Activated naive CD4-positive, alpha-beta T cell treated with anti-CD3 and anti-CD28 coated beads, Interleukin-2, amount 10 ng/mL, durations not matched to agents 7 days and 5 days (primary cell): ENCODE measurements at regions not wholly inside any gene's neighbourhood (a gene's known extent, or its start where the extent isn't known, plus 50 kb on each side); places are given as distances from the start of the nearest gene placed in this dataset.
"Not testable (repeated sequence)": the region's sequence is repeated elsewhere in the genome, so short reads cannot be mapped to it uniquely, and the experiment has no call there.

Experiments used
- CTCF ChIA-PET: fragments of 350-600 bp; sonication (Branson Sonifier 250); formaldehyde crosslinking; loops from one replicate; lab custom pipeline; 2021; ENCODE audit warnings: antibody characterized with exemption; lab: Charles Lee
- DNase-seq: peaks from one replicate; pipeline ENCODE4 v3.0.0-alpha.2; 2020
- H3K27ac Mint-ChIP-seq: one replicate; pipeline ENCODE4 v1.8.0; 2021; ENCODE audit warnings: mild to moderate bottlenecking, moderate library complexity, mixed read lengths
- H3K27me3 Mint-ChIP-seq: one replicate; pipeline ENCODE4 v1.8.0; 2021; ENCODE audit warnings: mild to moderate bottlenecking, mixed read lengths
- H3K36me3 Mint-ChIP-seq: one replicate; pipeline ENCODE4 v1.8.0; 2021; ENCODE audit warnings: mixed read lengths
- H3K4me1 Mint-ChIP-seq: one replicate; pipeline ENCODE4 v1.8.0; 2021; ENCODE audit warnings: mixed read lengths
- H3K4me3 Mint-ChIP-seq: one replicate; pipeline ENCODE4 v1.8.0; 2021; ENCODE audit warnings: mild to moderate bottlenecking, moderate library complexity, mixed read lengths
- H3K9me3 Mint-ChIP-seq: one replicate; pipeline ENCODE4 v1.8.0; 2021; ENCODE audit warnings: mixed read lengths

DNA sequence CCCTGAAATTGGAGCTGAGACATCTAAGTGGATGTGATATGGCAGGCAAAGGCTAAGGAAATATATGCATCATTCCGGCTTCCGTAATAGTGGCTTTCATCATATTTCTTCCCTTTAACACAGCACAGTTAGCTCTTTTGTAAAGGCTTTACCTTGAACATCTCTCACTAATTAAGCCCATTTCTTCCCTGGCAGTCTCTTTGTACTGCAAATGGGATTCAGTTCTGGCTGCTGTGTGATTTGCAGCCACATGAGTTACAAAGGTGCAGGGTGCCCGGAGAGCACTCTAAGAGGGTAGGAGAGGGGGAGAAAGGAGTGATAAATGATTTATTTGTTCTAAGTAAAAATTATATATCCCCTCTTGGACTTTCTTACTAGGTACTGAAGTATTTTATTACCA, 232.1 kb upstream of the CCDC196 start:
- H3K27me3 Mint-ChIP-seq: no peaks in the 10 kb centered on the region
- no peak overlapping the region for H3K4me3 Mint-ChIP-seq
- no peaks in the 10 kb centered on the region for H3K36me3 Mint-ChIP-seq
- no peak overlapping the region for H3K27ac Mint-ChIP-seq
- no peaks in the 10 kb centered on the region for H3K9me3 Mint-ChIP-seq
- no peaks in the 10 kb centered on the region for H3K4me1 Mint-ChIP-seq
- no peak for DNase-seq
- CTCF ChIA-PET: no interaction called here

DNA sequence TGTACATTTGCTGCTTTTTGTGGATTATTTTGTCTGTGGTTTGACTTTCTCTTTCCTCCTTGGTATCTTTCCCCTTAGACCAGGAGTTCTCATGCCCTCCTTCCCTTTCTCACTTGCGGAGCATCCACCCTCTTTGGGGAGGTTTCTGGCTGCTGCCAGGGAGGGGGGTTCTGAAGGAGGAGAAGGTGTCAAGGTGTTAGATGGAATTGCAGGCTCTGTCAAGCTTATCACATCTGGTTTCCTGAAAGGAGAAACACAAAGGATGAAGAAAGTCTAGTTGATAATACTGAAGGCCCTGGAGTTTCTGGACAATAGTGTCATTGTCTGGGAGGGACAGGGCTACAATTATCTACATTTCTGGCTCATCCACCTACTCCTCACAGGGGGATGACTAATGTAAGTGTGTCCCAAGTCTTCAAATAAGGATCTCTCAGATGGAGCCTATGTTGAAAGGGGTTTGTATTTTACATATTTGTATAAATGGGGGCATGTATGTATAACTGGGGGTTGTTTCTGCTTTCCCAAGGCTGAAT, 217.3 kb upstream of the CCDC196 start:
- no peak overlapping the region for H3K4me3 Mint-ChIP-seq
- CTCF ChIA-PET: no interaction called here
- no peaks in the 10 kb centered on the region for H3K9me3 Mint-ChIP-seq
- H3K36me3 Mint-ChIP-seq: no peaks in the 10 kb centered on the region
- no peaks in the 10 kb centered on the region for H3K27me3 Mint-ChIP-seq
- H3K27ac Mint-ChIP-seq: no peak overlapping the region
- no peak for DNase-seq
- H3K4me1 Mint-ChIP-seq: no peaks in the 10 kb centered on the region

DNA sequence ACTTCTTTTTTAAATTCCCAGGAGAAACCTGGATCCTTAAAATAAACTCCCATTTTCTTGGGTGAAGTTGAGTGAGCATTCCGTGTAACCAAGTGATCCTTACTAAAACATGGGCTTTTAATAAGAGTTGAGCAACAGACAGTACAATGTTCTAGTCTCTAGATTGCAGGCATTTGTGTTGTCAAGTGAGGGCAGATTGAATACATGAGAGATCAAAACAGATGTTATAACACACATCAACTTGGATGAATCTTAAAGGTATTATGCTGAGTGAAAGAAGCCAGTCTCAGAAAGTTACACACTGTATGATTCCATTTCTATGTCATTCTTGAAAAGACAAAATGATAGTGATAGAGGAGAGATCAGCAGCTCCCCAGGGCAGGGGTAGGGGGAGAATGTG, 213.9 kb upstream of the CCDC196 start:
- Mint-ChIP-seq H3K27ac (no peak overlapping the region), H3K4me1 (no peaks in the 10 kb centered on the region), H3K36me3 (no peaks in the 10 kb centered on the region), H3K4me3 (no peak overlapping the region), H3K9me3 (no peaks in the 10 kb centered on the region), H3K27me3 (no peaks in the 10 kb centered on the region)
- CTCF ChIA-PET: no interaction called here
- no peak for DNase-seq

DNA sequence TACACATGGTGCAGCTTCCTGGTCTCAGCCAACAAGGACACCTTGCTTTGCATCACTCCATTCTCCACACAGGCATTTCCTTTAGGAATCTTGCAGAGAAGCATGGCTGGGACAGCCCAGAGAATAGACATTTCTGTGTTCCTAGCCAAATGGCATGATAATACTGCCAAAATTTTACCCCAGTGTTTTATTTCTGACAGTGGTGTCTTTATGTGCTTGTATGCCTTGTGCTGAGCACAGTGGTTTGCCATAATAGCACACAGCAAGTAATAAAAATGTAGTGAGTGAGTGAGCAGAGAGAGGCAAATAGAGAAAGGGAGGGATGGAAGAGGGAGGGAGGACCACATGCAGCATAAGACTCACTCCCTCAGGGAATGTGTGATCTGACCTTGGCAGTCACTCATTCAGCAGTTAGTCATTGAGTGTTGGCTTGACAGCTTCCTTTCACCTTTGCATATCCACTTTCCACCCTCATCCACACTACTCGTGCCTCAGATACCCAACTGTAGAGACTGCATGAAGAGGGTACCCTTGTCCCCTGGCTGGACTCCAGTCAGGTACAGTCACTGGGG, 212.8 kb upstream of the CCDC196 start:
- Mint-ChIP-seq H3K9me3 (peaks cover 2% of the 10 kb centered on the region), H3K27me3 (no peaks in the 10 kb centered on the region), H3K4me1 (no peaks in the 10 kb centered on the region), H3K27ac (no peak overlapping the region), H3K36me3 (no peaks in the 10 kb centered on the region), H3K4me3 (no peak overlapping the region)
- no peak for DNase-seq
- CTCF ChIA-PET: no interaction called here

DNA sequence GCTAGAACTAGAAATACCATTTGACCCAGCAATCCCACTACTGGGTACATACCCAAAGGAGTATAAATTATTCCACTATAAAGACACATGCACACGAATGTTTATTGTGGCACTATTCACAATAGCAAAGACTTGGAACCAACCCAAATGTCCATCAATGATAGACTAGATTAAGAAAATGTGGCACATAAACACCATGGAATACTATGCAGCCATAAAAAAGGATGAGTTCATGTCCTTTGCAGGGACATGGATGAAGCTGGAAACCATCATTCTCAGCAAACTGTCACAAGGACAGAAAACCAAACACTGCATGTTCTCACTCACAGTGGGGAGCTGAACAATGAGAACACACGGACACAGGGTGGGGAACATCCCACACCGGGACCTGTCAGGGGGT, 207.8 kb upstream of the CCDC196 start:
- H3K4me1 Mint-ChIP-seq, H3K9me3 Mint-ChIP-seq: not testable (repeated sequence)

DNA sequence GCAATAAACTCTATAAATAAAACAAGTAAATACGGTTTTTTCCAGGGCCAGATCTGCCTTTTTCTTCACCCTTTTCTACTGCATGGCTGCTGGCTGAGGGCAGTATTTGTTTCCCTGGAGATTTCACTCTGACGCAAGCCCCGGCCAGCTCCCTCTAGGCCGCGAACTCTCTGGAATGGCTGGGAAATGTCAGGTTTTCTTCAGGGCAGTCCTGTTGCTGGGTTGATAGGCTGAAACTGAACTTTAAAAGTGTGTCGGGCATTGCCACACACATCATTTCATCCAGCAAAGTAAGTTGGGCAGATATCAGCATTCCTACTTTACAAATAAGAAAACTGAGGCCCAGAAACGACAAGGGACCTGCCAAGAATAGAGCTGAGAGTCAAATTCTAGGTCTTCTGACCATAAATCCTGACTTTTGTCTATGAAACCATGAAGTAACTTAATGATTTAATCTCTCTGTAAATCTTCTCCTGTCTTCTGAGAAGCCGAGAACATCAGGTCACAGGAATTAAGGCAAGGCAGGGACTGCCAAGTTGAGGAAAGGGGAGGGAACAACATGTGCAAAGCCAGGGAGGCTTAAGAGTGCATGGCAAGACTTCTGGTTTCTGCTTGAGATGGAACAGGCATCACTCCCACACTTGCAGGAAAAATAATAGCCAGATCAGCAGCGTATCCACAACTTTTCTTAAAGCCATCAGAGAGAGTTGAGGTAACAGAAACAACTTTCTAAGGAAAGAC, 205.0 kb upstream of the CCDC196 start:
- no peak for DNase-seq
- Mint-ChIP-seq H3K9me3 (peaks cover 7% of the 10 kb centered on the region), H3K36me3 (no peaks in the 10 kb centered on the region), H3K27me3 (no peaks in the 10 kb centered on the region), H3K27ac (no peak overlapping the region), H3K4me1 (no peaks in the 10 kb centered on the region), H3K4me3 (no peak overlapping the region)
- CTCF ChIA-PET: no interaction called here

More for the DNA sequence above, 207.8 kb upstream of the CCDC196 start:
- DNase-seq, H3K27me3 Mint-ChIP-seq, CTCF ChIA-PET, H3K36me3 Mint-ChIP-seq, H3K4me3 Mint-ChIP-seq, H3K27ac Mint-ChIP-seq: not testable (repeated sequence)

DNA sequence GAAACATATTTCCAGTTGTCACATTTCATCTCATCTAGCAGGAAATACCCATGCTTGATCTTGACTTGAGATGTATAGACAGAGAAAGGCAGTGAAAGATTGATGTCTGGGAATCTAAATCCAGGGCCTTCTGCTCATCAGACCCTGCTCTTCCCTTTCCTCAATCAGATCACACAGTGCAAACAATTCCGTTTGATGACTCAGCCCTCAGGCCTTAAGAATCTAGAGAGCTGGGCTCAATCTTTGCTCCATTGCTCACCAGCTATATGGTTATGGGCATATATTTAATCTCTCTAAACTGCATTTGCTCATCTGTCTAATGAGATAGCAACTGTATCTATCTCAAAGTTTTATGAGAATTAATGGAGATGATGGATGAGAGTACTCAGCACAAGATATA, 201.8 kb upstream of the CCDC196 start:
- no peak overlapping the region for H3K4me3 Mint-ChIP-seq
- no peaks in the 10 kb centered on the region for H3K36me3 Mint-ChIP-seq
- DNase-seq: no peak
- H3K27ac Mint-ChIP-seq: no peak overlapping the region
- CTCF ChIA-PET: interaction anchor here (1.0 kb wide), 1 partner anchor 75 kb away, joined by 4 read pairs; no protein-coding TSS in a partner anchor
- no peaks in the 10 kb centered on the region for H3K4me1 Mint-ChIP-seq
- peaks cover 4% of the 10 kb centered on the region for H3K9me3 Mint-ChIP-seq
- no peaks in the 10 kb centered on the region for H3K27me3 Mint-ChIP-seq

DNA sequence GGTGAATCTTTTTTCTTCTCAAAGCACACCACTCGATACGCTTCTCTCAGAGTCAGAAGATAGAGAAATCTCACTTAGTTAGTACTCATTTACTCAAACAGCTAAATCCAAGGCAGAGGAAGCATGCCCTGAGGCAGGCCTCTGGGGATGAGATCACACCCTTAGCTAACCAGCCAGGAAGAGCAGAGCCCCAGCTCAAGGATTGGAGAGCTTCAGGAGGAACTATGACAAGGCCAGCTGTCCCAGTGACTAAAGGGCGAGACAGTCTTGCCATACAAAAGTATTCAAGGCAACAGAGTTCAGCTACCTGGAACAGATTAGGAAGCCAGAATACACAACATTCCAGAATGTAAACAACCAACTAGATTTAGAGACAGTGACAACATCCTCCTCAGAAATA, 197.7 kb upstream of the CCDC196 start:
- Mint-ChIP-seq H3K4me1 (no peaks in the 10 kb centered on the region), H3K36me3 (no peaks in the 10 kb centered on the region), H3K4me3 (no peak overlapping the region), H3K27me3 (no peaks in the 10 kb centered on the region), H3K9me3 (no peaks in the 10 kb centered on the region), H3K27ac (no peak overlapping the region)
- CTCF ChIA-PET: no interaction called here
- no peak for DNase-seq

DNA sequence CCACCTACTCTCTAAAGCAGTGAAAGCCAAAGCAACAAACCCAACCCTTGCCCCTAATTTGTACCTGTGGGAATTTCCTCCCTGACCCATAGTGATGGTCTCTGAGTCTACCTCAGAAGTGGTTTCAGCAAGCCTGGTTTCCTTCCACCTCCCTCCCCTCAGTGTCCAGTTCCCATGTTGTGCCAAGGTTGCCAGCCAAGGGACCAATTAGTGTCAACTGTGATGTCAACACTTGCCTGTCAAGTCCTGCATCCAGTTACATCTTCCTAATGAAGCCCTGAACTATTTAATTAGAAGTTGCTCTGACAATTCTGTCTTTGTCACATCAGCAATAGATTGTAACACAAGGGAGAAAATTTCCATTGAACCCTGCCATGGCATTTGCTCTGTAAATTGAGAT, 194.4 kb upstream of the CCDC196 start:
- CTCF ChIA-PET: no interaction called here
- Mint-ChIP-seq H3K36me3 (no peaks in the 10 kb centered on the region), H3K4me3 (no peak overlapping the region), H3K27ac (no peak overlapping the region), H3K9me3 (peaks cover 3% of the 10 kb centered on the region), H3K27me3 (no peaks in the 10 kb centered on the region), H3K4me1 (peaks cover 4% of the 10 kb centered on the region)
- DNase-seq: no peak

DNA sequence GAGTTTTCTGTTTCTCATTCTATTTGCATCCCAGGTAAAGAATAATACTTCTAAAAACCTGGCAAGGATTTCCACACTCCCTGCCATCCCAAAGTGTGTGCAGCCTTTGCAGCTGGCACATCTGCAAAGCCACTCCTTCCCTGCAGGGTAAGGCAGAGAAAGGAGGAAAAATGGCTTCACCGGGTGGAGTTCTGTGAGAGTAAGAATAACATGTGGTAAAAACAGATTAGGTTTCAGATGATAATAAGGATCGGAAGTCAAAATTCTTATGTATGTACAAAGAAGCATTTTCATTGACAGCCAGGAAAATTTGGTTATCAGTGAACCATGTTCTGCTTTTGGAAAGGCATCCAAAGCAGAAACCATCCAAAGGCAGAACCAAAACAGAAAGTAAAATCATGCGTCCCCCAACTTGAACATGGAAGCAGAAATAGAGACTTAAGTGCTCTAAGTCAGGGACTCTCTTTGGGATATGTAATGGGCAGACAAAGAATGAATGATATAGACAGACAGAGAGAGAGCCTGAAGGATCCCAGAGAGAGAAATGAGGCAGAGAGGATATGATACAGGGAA, 192.6 kb upstream of the CCDC196 start:
- Mint-ChIP-seq H3K4me1 (peaks cover 4% of the 10 kb centered on the region), H3K9me3 (peaks cover 3% of the 10 kb centered on the region), H3K27me3 (no peaks in the 10 kb centered on the region), H3K4me3 (no peak overlapping the region), H3K36me3 (no peaks in the 10 kb centered on the region), H3K27ac (no peak overlapping the region)
- no peak for DNase-seq
- CTCF ChIA-PET: no interaction called here

DNA sequence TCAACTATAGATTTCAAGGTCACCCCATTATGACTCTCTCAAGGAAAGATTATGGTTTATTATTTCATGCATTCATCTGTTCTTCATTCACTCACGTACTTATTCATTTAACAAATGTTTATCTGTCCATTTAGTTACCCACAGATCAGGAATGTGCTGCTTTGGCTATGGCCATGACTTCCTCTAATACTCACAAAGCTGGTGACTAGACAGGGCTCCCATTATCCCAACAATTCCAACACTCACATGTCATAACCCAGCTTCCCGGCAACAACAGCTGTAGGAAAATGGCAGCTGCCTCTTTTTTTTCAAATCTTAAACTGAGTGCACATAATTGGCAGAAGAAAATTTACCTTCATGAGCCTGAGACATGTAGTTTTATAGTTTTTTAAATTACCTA, 190.8 kb upstream of the CCDC196 start:
- no peak overlapping the region for H3K27ac Mint-ChIP-seq
- no peaks in the 10 kb centered on the region for H3K27me3 Mint-ChIP-seq
- no peak overlapping the region for H3K4me3 Mint-ChIP-seq
- CTCF ChIA-PET: no interaction called here
- H3K9me3 Mint-ChIP-seq: peaks cover 8% of the 10 kb centered on the region
- peaks cover 4% of the 10 kb centered on the region for H3K4me1 Mint-ChIP-seq
- no peaks in the 10 kb centered on the region for H3K36me3 Mint-ChIP-seq
- DNase-seq: no peak

DNA sequence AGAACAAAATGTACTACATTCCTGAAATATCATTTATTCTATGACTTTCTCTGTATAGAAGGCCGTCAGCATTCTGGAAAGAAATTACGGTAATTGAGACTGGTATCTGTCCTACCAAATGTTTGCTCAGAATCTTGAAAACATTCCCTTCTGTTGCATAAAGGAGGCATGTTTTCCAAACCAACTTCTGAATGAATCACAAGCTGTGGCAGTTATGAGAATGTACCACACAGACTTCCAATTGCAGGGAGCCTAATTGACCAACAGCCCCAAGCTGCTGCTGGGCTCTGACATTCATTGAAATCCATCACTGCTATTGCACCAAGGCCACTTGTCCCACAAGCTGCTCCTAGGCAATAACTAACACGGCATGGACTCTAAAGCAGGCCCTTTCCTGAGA, 185.3 kb upstream of the CCDC196 start:
- no peak for DNase-seq
- Mint-ChIP-seq H3K27me3 (no peaks in the 10 kb centered on the region), H3K4me1 (no peaks in the 10 kb centered on the region), H3K4me3 (no peak overlapping the region), H3K9me3 (peaks cover 9% of the 10 kb centered on the region), H3K27ac (no peak overlapping the region), H3K36me3 (no peaks in the 10 kb centered on the region)
- CTCF ChIA-PET: no interaction called here

DNA sequence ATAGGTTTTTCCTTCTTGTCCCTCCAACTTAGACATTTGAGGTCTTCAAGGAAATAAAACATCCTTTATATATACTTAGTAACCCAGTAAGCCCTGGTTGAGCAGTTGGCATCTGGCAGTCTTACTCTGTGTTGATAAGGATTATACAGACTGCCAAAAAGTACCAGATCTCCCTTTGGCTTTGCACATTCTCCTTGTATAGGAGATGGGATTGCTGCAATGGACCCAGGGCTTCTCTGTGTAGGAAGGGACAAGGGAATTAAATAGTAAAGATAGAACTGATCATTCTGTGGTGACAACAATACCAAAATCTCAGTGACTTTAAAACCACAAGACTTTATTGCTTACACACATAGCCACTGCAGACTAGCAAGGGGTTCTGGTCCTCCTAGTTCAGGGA, 180.1 kb upstream of the CCDC196 start:
- CTCF ChIA-PET: no interaction called here
- Mint-ChIP-seq H3K4me3 (no peak overlapping the region), H3K9me3 (peaks cover 12% of the 10 kb centered on the region), H3K27me3 (no peaks in the 10 kb centered on the region), H3K36me3 (no peaks in the 10 kb centered on the region), H3K27ac (no peak overlapping the region), H3K4me1 (no peaks in the 10 kb centered on the region)
- DNase-seq: no peak

DNA sequence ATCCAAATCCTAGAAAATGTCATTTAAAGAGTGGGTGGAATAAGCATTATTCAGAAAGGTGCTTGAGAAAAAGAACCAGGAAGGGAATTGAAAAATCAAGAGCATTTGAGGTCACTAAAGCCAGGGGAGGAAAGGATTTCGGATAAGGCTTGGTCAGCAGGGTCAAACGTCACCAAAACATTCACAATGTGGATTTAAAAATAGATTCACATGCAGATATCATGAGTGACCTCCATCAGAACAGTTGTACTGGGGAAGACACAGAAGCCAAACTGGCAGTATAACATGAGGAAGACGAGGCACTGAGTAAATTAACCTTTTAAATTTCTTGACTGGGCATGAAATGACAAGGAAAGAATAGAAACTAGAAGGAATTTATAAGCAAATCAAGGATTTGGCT, 175.1 kb upstream of the CCDC196 start:
- no peaks in the 10 kb centered on the region for H3K27me3 Mint-ChIP-seq
- no peaks in the 10 kb centered on the region for H3K36me3 Mint-ChIP-seq
- DNase-seq: no peak
- H3K4me1 Mint-ChIP-seq: no peaks in the 10 kb centered on the region
- H3K9me3 Mint-ChIP-seq: peaks cover 8% of the 10 kb centered on the region
- CTCF ChIA-PET: no interaction called here
- H3K27ac Mint-ChIP-seq: no peak overlapping the region
- H3K4me3 Mint-ChIP-seq: no peak overlapping the region

DNA sequence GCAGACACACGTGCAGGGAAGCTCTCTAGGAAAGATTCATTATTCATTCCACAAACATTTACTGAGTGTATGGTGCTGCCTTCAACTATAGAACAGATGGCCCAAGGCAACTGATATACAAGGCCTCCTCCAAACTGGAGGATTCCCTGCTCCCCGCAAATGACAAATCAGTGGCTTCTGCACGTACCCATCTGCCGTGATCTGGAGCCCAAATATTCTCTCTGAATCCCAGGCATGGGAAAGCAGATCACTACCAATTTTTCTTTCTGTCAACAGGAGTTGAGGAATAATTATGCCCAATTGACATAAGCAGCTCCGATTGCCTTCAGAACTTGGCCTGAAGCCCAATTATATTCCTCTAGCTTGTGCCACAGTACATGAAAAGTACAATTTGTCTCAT, 174.2 kb upstream of the CCDC196 start:
- Mint-ChIP-seq H3K4me3 (no peak overlapping the region), H3K9me3 (peaks cover 4% of the 10 kb centered on the region), H3K4me1 (no peaks in the 10 kb centered on the region), H3K27me3 (no peaks in the 10 kb centered on the region), H3K36me3 (no peaks in the 10 kb centered on the region), H3K27ac (no peak overlapping the region)
- no peak for DNase-seq
- CTCF ChIA-PET: no interaction called here
